ENCODE measurements at regions not wholly inside any gene's neighbourhood (a gene's known extent, or its start where the extent isn't known, plus 50 kb on each side); places are given as distances from the start of the nearest gene placed in this dataset.
"Not testable (repeated sequence)": the region's sequence is repeated elsewhere in the genome, so short reads cannot be mapped to it uniquely, and the experiment has no call there.

- not testable (repeated sequence) for TF ChIP-seq CTCF, POLR2A (IDR thresholded peaks at IDR 0.05)
These were observed 106.0 kb downstream of the FCRL5 start for GRCh38 chr1:157446356-157446755.
